ENCODE measurements at regions not wholly inside any gene's neighbourhood (a gene's known extent, or its start where the extent isn't known, plus 50 kb on each side); places are given as distances from the start of the nearest gene placed in this dataset.
"Not testable (repeated sequence)": the region's sequence is repeated elsewhere in the genome, so short reads cannot be mapped to it uniquely, and the experiment has no call there.

GRCh38 chr1:199490769-199491527, 536.6 kb upstream of the NR5A2 start:
- no peak for DNase-seq

GRCh38 chr1:199495432-199495831, 532.1 kb upstream of the NR5A2 start:
- no peak overlapping the region for H3K4me3 ChIP-seq
- H3K9me3 ChIP-seq, result no peaks in the 10 kb centered on the region
- ATAC-seq (no peak), DNase-seq (no peak)
- no peaks in the 10 kb centered on the region for H3K27me3 ChIP-seq
- no peak for TF ChIP-seq CTCF (IDR thresholded peaks at IDR 0.05)
- no peak overlapping the region for H3K27ac ChIP-seq
- no peaks in the 10 kb centered on the region for H3K36me3 ChIP-seq
- intact Hi-C loops (cut with DNase I), result no loop called here
- no peaks in the 10 kb centered on the region for H3K4me1 ChIP-seq

More at GRCh38 chr1:199490769-199491527, 536.6 kb upstream of the NR5A2 start:
- Histone ChIP-seq H3K4me3 (no peak overlapping the region), H3K27me3 (no peaks in the 10 kb centered on the region), H3K4me1 (no peaks in the 10 kb centered on the region), H3K27ac (no peak overlapping the region), H3K36me3 (no peaks in the 10 kb centered on the region), H3K9me3 (no peaks in the 10 kb centered on the region)
- intact Hi-C loops (cut with DNase I), result no loop called here
- no peak for ATAC-seq
- no peak for TF ChIP-seq CTCF (IDR thresholded peaks at IDR 0.05)

- H3K27ac ChIP-seq; ATAC-seq; H3K27me3 ChIP-seq; H3K36me3 ChIP-seq; intact Hi-C loops (cut with DNase I); DNase-seq; H3K4me1 ChIP-seq; H3K4me3 ChIP-seq; H3K9me3 ChIP-seq: not testable (repeated sequence)
Measured at GRCh38 chr1:199498802-199499201, 528.7 kb upstream of the NR5A2 start.

- ATAC-seq (no peak), DNase-seq (no peak)
- no peaks in the 10 kb centered on the region for H3K9me3 ChIP-seq
- H3K27me3 ChIP-seq, result no peaks in the 10 kb centered on the region
- H3K27ac ChIP-seq, result no peak overlapping the region
- H3K36me3 ChIP-seq, result no peaks in the 10 kb centered on the region
- H3K4me1 ChIP-seq, result no peaks in the 10 kb centered on the region
- no peak for TF ChIP-seq CTCF (IDR thresholded peaks at IDR 0.05)
- H3K4me3 ChIP-seq, result no peak overlapping the region
- intact Hi-C loops (cut with DNase I), result no loop called here
Measured at GRCh38 chr1:199508072-199508471, 519.4 kb upstream of the NR5A2 start.

GRCh38 chr1:199508653-199509052, 518.9 kb upstream of the NR5A2 start:
- no peaks in the 10 kb centered on the region for H3K4me1 ChIP-seq
- intact Hi-C loops (cut with DNase I), result no loop called here
- no peaks in the 10 kb centered on the region for H3K27me3 ChIP-seq
- H3K9me3 ChIP-seq, result no peaks in the 10 kb centered on the region
- H3K4me3 ChIP-seq, result no peak overlapping the region
- DNase-seq (no peak), ATAC-seq (no peak)
- H3K27ac ChIP-seq, result no peak overlapping the region
- TF ChIP-seq CTCF (IDR thresholded peaks at IDR 0.05), result no peak
- no peaks in the 10 kb centered on the region for H3K36me3 ChIP-seq

GRCh38 chr1:199509456-199509855, 518.1 kb upstream of the NR5A2 start:
- H3K36me3 ChIP-seq, result no peaks in the 10 kb centered on the region
- H3K9me3 ChIP-seq, result no peaks in the 10 kb centered on the region
- no peak overlapping the region for H3K4me3 ChIP-seq
- intact Hi-C loops (cut with DNase I), result no loop called here
- H3K27me3 ChIP-seq, result no peaks in the 10 kb centered on the region
- H3K27ac ChIP-seq, result no peak overlapping the region
- no peak for ATAC-seq
- no peaks in the 10 kb centered on the region for H3K4me1 ChIP-seq
- DNase-seq, result no peak
- no peak for TF ChIP-seq CTCF (IDR thresholded peaks at IDR 0.05)

All from upper lobe of right lung (tissue), 1 donor.